Karpas-422 (cell line): ENCODE measurements at regions not wholly inside any gene's neighbourhood (a gene's known extent, or its start where the extent isn't known, plus 50 kb on each side); places are given as distances from the start of the nearest gene placed in this dataset.

ENCODE experiments used
- DNase-seq: peaks from one replicate; pipeline ENCODE4 v3.0.0-alpha.2; 2015
- H2AFZ ChIP-seq: fragments of 200-600 bp; sonication (generic); 2 replicates; pipeline ENCODE4 v1.6.1; 2014; ENCODE audit warnings: antibody characterized with exemption, low read length, mixed read lengths
- H3K27ac ChIP-seq: fragments of 200-600 bp; sonication (generic); 2 replicates; pipeline ENCODE4 v1.5.1; 2014; ENCODE audit warnings: mild to moderate bottlenecking, low read length, moderate library complexity
- H3K27me3 ChIP-seq: fragments of 200-600 bp; sonication (generic); 2 replicates; pipeline ENCODE4 v1.6.1; 2014; ENCODE audit warnings: low read length, mixed read lengths
- H3K36me3 ChIP-seq: fragments of 200-600 bp; sonication (generic); 2 replicates; pipeline ENCODE4 v1.6.1; 2014; ENCODE audit warnings: low read length, mixed read lengths; ENCODE audit not compliant: insufficient read depth
- H3K4me1 ChIP-seq: fragments of 200-600 bp; sonication (generic); 2 replicates; pipeline ENCODE4 v1.6.1; 2014; ENCODE audit warnings: mild to moderate bottlenecking, low read length, mixed read lengths
- H3K4me2 ChIP-seq: fragments of 200-600 bp; sonication (generic); 2 replicates; pipeline ENCODE4 v1.6.1; 2014; ENCODE audit warnings: low read length, low read depth, mild to moderate bottlenecking; ENCODE audit not compliant: poor library complexity, severe bottlenecking
- H3K4me3 ChIP-seq: fragments of 200-600 bp; sonication (generic); 2 replicates; pipeline ENCODE4 v1.5.1; 2014; ENCODE audit warnings: mild to moderate bottlenecking, antibody characterized with exemption, low read length, mixed read lengths
- H3K79me2 ChIP-seq: fragments of 200-600 bp; sonication (generic); 2 replicates; pipeline ENCODE4 v1.6.1; 2014; ENCODE audit warnings: mild to moderate bottlenecking, low read length, mixed read lengths
- H3K9ac ChIP-seq: fragments of 200-600 bp; sonication (generic); 2 replicates; pipeline ENCODE4 v1.6.0; 2014; ENCODE audit warnings: low read length
- H3K9me2 ChIP-seq: fragments of 200-600 bp; sonication (generic), shearing (Covaris generic); replicated peaks from 2 replicates; pipeline ENCODE4 v1.6.0; 2014; ENCODE audit warnings: mild to moderate bottlenecking, low read length, moderate library complexity; ENCODE audit not compliant: insufficient read depth
- H3K9me3 ChIP-seq: fragments of 300-700, 200-600 bp; sonication (generic); 2 replicates; pipeline ENCODE4 v1.6.1; 2014; ENCODE audit warnings: low read length, mixed read lengths
- H4K20me1 ChIP-seq: fragments of 200-600 bp; sonication (generic); 2 replicates; pipeline ENCODE4 v1.6.1; 2014; ENCODE audit warnings: mild to moderate bottlenecking, antibody characterized with exemption, low read length, low read depth; ENCODE audit not compliant: insufficient read depth

GRCh38 chr10:85224366-85224940 lies 896.1 kb downstream of the CCSER2 start:
- no peaks in the 10 kb centered on the region for H3K9me3 ChIP-seq
- H3K27ac ChIP-seq = no peak overlapping the region
- no peak overlapping the region for H3K4me3 ChIP-seq
- H3K36me3 ChIP-seq = no peaks in the 10 kb centered on the region
- no peak overlapping the region for H3K4me2 ChIP-seq
- H3K27me3 ChIP-seq = no peaks in the 10 kb centered on the region
- no peaks in the 10 kb centered on the region for H3K79me2 ChIP-seq
- no peak for DNase-seq
- no peaks in the 10 kb centered on the region for H3K9me2 ChIP-seq
- H2AFZ ChIP-seq = no peak overlapping the region
- H3K4me1 ChIP-seq = no peaks in the 10 kb centered on the region
- no peaks in the 10 kb centered on the region for H4K20me1 ChIP-seq
- no peak overlapping the region for H3K9ac ChIP-seq

- H3K4me2 ChIP-seq = no peak overlapping the region
- no peak overlapping the region for H3K4me3 ChIP-seq
- H3K79me2 ChIP-seq = no peaks in the 10 kb centered on the region
- H3K36me3 ChIP-seq = no peaks in the 10 kb centered on the region
- H2AFZ ChIP-seq = no peak overlapping the region
- no peaks in the 10 kb centered on the region for H3K27me3 ChIP-seq
- no peaks in the 10 kb centered on the region for H3K4me1 ChIP-seq
- H3K9me3 ChIP-seq = no peaks in the 10 kb centered on the region
- H3K9me2 ChIP-seq = no peaks in the 10 kb centered on the region
- no peak overlapping the region for H3K27ac ChIP-seq
- H3K9ac ChIP-seq = no peak overlapping the region
- no peak for DNase-seq
- H4K20me1 ChIP-seq = no peaks in the 10 kb centered on the region
Measured at GRCh38 chr10:85225311-85225710, 896.9 kb downstream of the CCSER2 start.

DNA sequence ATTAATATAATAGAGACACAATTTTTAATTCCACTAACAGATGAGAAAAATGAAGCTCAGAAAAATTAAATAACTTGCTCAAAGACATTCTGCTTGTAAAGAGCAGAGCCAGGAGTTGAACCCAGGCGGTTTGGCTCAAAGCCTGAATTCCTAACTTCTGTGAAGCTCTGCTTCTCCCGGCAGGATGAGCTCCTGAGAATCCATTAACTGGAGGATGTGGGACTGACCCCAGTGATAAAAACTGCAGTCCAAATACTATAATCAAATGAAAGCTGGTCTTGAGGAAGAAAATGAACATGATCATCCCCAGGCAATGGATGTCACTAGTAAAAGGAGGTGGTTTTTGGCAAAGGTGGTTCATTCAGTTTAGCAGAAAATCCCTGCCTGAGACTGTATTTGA lies 898.2 kb downstream of the CCSER2 start:
- Histone ChIP-seq H4K20me1 (no peaks in the 10 kb centered on the region), H3K9me2 (no peaks in the 10 kb centered on the region), H3K27me3 (no peaks in the 10 kb centered on the region), H3K27ac (no peak overlapping the region), H3K4me1 (no peaks in the 10 kb centered on the region), H3K36me3 (no peaks in the 10 kb centered on the region), H3K9ac (no peak overlapping the region), H3K4me2 (no peak overlapping the region), H2AFZ (no peak overlapping the region), H3K4me3 (no peak overlapping the region), H3K79me2 (no peaks in the 10 kb centered on the region), H3K9me3 (no peaks in the 10 kb centered on the region)
- DNase-seq = no peak

GRCh38 chr10:85228726-85229125 lies 900.3 kb downstream of the CCSER2 start:
- Histone ChIP-seq H2AFZ (no peak overlapping the region), H3K27me3 (no peaks in the 10 kb centered on the region)

GRCh38 chr10:85231534-85232270 lies 903.3 kb downstream of the CCSER2 start:
- H3K27ac ChIP-seq = no peak overlapping the region
- H3K4me3 ChIP-seq = no peak overlapping the region
- H3K4me2 ChIP-seq = no peak overlapping the region
- no peaks in the 10 kb centered on the region for H3K79me2 ChIP-seq
- no peaks in the 10 kb centered on the region for H3K27me3 ChIP-seq
- no peaks in the 10 kb centered on the region for H3K9me3 ChIP-seq
- H3K9me2 ChIP-seq = no peaks in the 10 kb centered on the region
- H3K9ac ChIP-seq = no peak overlapping the region
- H3K36me3 ChIP-seq = no peaks in the 10 kb centered on the region
- no peak overlapping the region for H2AFZ ChIP-seq
- no peaks in the 10 kb centered on the region for H3K4me1 ChIP-seq
- no peaks in the 10 kb centered on the region for H4K20me1 ChIP-seq
- DNase-seq = no peak

More at GRCh38 chr10:85228726-85229125, 900.3 kb downstream of the CCSER2 start:
- Histone ChIP-seq H3K4me2 (no peak overlapping the region), H4K20me1 (no peaks in the 10 kb centered on the region), H3K4me1 (no peaks in the 10 kb centered on the region), H3K9me3 (no peaks in the 10 kb centered on the region), H3K36me3 (no peaks in the 10 kb centered on the region), H3K79me2 (no peaks in the 10 kb centered on the region), H3K27ac (no peak overlapping the region), H3K9me2 (no peaks in the 10 kb centered on the region), H3K9ac (no peak overlapping the region), H3K4me3 (no peak overlapping the region)
- no peak for DNase-seq

DNA sequence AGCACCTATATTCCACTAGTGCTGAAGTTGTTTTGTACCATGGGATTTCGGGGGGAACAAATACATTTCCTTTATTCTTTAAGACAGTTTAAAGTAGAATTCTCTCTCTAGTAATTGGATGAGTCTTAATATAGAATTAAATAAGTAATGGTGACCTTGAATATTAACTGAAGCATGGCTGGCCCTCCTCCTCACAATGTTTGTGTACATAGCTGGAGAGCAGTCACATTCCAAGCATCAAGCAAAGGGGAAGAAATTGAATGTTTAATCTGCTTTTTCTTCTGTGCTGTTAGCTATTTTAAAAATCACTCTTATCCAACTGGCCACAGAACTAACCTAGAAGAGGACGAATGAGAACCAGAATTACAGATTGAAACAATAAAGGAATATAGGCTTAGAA lies 906.9 kb downstream of the CCSER2 start:
- H3K9me3 ChIP-seq = no peaks in the 10 kb centered on the region
- DNase-seq = no peak
- H3K36me3 ChIP-seq = no peaks in the 10 kb centered on the region
- H3K9me2 ChIP-seq = no peaks in the 10 kb centered on the region
- no peak overlapping the region for H3K9ac ChIP-seq
- no peak overlapping the region for H3K27ac ChIP-seq
- no peak overlapping the region for H3K4me2 ChIP-seq
- no peak overlapping the region for H3K4me3 ChIP-seq
- no peaks in the 10 kb centered on the region for H3K4me1 ChIP-seq
- H4K20me1 ChIP-seq = no peaks in the 10 kb centered on the region
- H3K27me3 ChIP-seq = no peaks in the 10 kb centered on the region
- no peaks in the 10 kb centered on the region for H3K79me2 ChIP-seq
- H2AFZ ChIP-seq = no peak overlapping the region

DNA sequence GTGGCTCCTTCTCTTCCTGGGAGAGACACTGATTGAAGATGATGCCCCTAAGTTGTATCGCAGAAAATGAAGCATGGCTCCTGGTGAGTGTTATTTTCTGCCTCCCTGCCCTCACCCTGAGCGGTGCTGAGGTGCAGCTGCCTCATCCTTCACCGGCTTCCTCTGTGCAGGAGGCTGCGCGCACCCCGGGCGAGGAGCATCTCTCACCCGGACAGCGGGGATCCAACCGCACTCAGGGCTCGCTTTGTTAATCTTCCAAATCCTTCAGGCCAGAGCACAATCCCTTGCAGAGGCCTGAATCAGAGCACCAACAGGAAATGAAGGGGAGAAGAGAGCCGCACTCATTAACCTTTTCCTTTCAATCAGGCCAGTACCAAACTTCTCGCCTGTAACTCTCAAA lies 910.3 kb downstream of the CCSER2 start:
- Histone ChIP-seq H3K4me2 (no peak overlapping the region), H3K9me2 (no peaks in the 10 kb centered on the region), H3K27me3 (no peaks in the 10 kb centered on the region)

DNA sequence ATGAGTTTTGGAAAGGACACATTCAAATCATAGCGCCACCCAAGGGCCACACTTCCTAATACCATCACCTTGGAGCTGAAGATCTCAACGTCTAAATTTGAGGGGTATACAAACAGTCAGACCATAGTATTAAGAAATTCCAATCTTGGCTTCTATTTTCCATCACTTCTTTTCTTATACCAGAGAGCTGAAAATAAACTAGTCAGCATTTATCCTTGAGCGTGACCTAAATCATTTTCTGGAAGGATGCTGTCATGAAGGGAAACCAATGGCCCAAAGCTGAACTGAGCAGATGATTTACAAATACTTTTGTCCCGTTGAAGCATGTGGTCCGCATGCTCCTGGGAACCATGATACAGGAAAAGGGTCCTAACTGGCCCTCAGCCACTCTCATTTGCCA lies 921.9 kb downstream of the CCSER2 start:
- Histone ChIP-seq H3K4me1 (no peaks in the 10 kb centered on the region), H4K20me1 (no peaks in the 10 kb centered on the region), H3K9me2 (no peaks in the 10 kb centered on the region), H3K4me3 (no peak overlapping the region), H3K27ac (no peak overlapping the region), H3K9ac (no peak overlapping the region), H3K9me3 (no peaks in the 10 kb centered on the region), H3K36me3 (no peaks in the 10 kb centered on the region), H3K4me2 (no peak overlapping the region), H3K79me2 (no peaks in the 10 kb centered on the region), H2AFZ (no peak overlapping the region), H3K27me3 (no peaks in the 10 kb centered on the region)
- DNase-seq = no peak

More for the DNA sequence above, 910.3 kb downstream of the CCSER2 start:
- DNase-seq = no peak
- no peaks in the 10 kb centered on the region for H3K9me3 ChIP-seq
- H3K79me2 ChIP-seq = no peaks in the 10 kb centered on the region
- H3K4me1 ChIP-seq = no peaks in the 10 kb centered on the region
- no peaks in the 10 kb centered on the region for H3K36me3 ChIP-seq
- H2AFZ ChIP-seq = no peak overlapping the region
- H3K27ac ChIP-seq = no peak overlapping the region
- no peak overlapping the region for H3K9ac ChIP-seq
- no peaks in the 10 kb centered on the region for H4K20me1 ChIP-seq
- no peak overlapping the region for H3K4me3 ChIP-seq
